ENCODE measurements at regions not wholly inside any gene's neighbourhood (a gene's known extent, or its start where the extent isn't known, plus 50 kb on each side); places are given as distances from the start of the nearest gene placed in this dataset.

- ChIA-PET POLR2A (ENCODE audit: low non-redundant PET) (no interaction called here), CTCF (interaction anchor here (0.6 to 0.7 kb wide), 2 partner anchors 25 to 90 kb away, joined by 3 read pairs; no protein-coding TSS in a partner anchor)
- no peak for DNase-seq (ENCODE audit: low spot score)
- no peak overlapping the region for H3K27ac ChIP-seq
- no peak for TF ChIP-seq CTCF (conservative IDR thresholded peaks at IDR 0.05; ENCODE audit: low read depth)
These were observed 50.0 kb upstream of the RASGRP1 start for GRCh38 chr15:38614621-38615020.

GRCh38 chr15:38617831-38618230 is 53.2 kb upstream of the RASGRP1 start:
- ChIA-PET CTCF (interaction anchor here (0.6 kb wide), 2 partner anchors 9 to 112 kb away, joined by 3 to 5 read pairs; no protein-coding TSS in a partner anchor), POLR2A (ENCODE audit: low non-redundant PET) (no interaction called here)
- no peak for TF ChIP-seq CTCF (conservative IDR thresholded peaks at IDR 0.05; ENCODE audit: low read depth)
- no peak for DNase-seq (ENCODE audit: low spot score)
- H3K27ac ChIP-seq, result no peak overlapping the region

- ChIA-PET POLR2A (ENCODE audit: low non-redundant PET) (no interaction called here), CTCF (no interaction called here)
- TF ChIP-seq CTCF (conservative IDR thresholded peaks at IDR 0.05; ENCODE audit: low read depth), result no peak
- no peak overlapping the region for H3K27ac ChIP-seq
- DNase-seq (ENCODE audit: low spot score), result no peak
These were observed 53.8 kb upstream of the RASGRP1 start for GRCh38 chr15:38618242-38618955.

- DNase-seq (ENCODE audit: low spot score), result no peak
- no peak for TF ChIP-seq CTCF (conservative IDR thresholded peaks at IDR 0.05; ENCODE audit: low read depth)
- no peak overlapping the region for H3K27ac ChIP-seq
- ChIA-PET POLR2A (ENCODE audit: low non-redundant PET) (no interaction called here), CTCF (interaction anchor here (0.6 kb wide), 1 partner anchor 56 kb away, joined by 5 read pairs; no protein-coding TSS in a partner anchor)
These were observed 55.5 kb upstream of the RASGRP1 start for GRCh38 chr15:38620098-38620497.

GRCh38 chr15:38620851-38621594 is 56.4 kb upstream of the RASGRP1 start:
- ChIA-PET POLR2A (ENCODE audit: low non-redundant PET) (no interaction called here), CTCF (interaction anchor here (0.6 kb wide), 1 partner anchor 10 kb away, joined by 4 read pairs; no protein-coding TSS in a partner anchor)
- no peak overlapping the region for H3K27ac ChIP-seq
- no peak for TF ChIP-seq CTCF (conservative IDR thresholded peaks at IDR 0.05; ENCODE audit: low read depth)
- no peak for DNase-seq (ENCODE audit: low spot score)

- no peak overlapping the region for H3K27ac ChIP-seq
- ChIA-PET POLR2A (ENCODE audit: low non-redundant PET) (no interaction called here), CTCF (interaction anchor here (0.7 kb wide), 1 partner anchor 23 kb away, joined by 3 read pairs; no protein-coding TSS in a partner anchor)
- no peak for DNase-seq (ENCODE audit: low spot score)
- TF ChIP-seq CTCF (conservative IDR thresholded peaks at IDR 0.05; ENCODE audit: low read depth), result no peak
These were observed 57.7 kb upstream of the RASGRP1 start for GRCh38 chr15:38622304-38622703.

All from RWPE1 (cell line).